Lower lobe of right lung (tissue), 2 donors: ENCODE measurements at regions not wholly inside any gene's neighbourhood (a gene's known extent, or its start where the extent isn't known, plus 50 kb on each side); places are given as distances from the start of the nearest gene placed in this dataset.

Experiments
- ATAC-seq, 2 donors: fragments of 200-7000 bp; cut with Tn5 transposase; one replicate each; pipeline ENCODE4 v1.9.1; 2020 to 2022; ENCODE audit warnings: mild to moderate bottlenecking in 2 of 2, moderate library complexity in 2 of 2
- DNase-seq: peaks from one replicate; pipeline ENCODE4 v3.0.0-alpha.2; 2020
- H3K27ac ChIP-seq: fragments of 200-600 bp; one replicate; pipeline ENCODE4 v1.8.0; 2022
- H3K27me3 ChIP-seq: fragments of 200-600 bp; one replicate; pipeline ENCODE4 v1.8.0; 2022; ENCODE audit warnings: low read depth
- H3K36me3 ChIP-seq: fragments of 200-600 bp; one replicate; pipeline ENCODE4 v1.8.0; 2022; ENCODE audit warnings: mild to moderate bottlenecking
- H3K4me1 ChIP-seq: fragments of 200-600 bp; one replicate; pipeline ENCODE4 v1.8.0; 2022
- H3K4me3 ChIP-seq: fragments of 200-600 bp; one replicate; pipeline ENCODE4 v1.8.0; 2022; ENCODE audit warnings: mild to moderate bottlenecking
- H3K9me3 ChIP-seq: fragments of 200-600 bp; one replicate; pipeline ENCODE4 v1.8.0; 2022
- intact Hi-C: fragments of 100-400 bp; cut with DNase I; formaldehyde crosslinking; loops from one replicate; pipeline ENCODE4 v1.11.0; 2022
- TF ChIP-seq, protein P1 (sequence below): fragments of 200-600 bp; IDR thresholded peaks from one replicate; pipeline ENCODE4 v1.8.0; 2022; ENCODE audit warnings: antibody characterized with exemption, mild to moderate bottlenecking
- donor health status: DM: no; HTN: yes; CAD: no; lungs with severe emphysema.

DNA sequence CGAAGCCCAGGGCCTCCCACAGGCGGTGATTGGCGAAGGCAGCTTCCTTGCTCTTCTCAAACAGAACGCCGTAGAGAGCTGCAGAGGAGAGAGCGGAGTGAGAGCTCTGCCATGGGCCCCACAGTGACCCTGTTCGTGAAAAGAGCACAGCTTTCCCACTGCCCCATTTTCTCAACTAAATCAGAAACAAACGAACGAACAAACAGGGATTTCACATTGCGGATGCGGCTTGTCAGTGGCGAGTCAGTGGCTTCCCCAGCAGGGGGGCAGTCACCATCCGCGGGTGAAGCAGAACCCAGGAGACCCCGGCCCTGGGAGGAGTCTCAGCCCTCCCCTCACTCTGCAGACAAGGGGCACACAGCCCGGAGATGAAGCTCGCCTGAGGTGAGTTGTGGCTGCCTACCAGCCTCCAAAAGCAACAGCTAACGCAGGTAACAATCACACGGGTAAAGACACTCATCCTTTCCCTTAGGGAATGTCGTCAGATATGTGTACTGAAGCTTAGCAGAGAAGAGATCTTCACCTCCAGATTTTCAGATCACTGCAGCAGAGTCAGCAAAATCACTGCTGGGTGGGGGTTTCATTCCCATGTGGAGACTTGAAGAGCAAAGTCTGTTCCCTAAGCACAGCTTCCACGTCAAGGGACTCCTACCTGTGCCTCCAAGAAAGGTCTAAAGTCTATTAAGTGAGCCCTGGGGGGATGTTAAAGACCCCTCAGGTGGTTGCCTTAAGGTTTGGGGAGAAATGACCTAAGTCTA is 51.2 kb upstream of the GPR31 start:
- Histone ChIP-seq H3K36me3 (no peaks in the 10 kb centered on the region), H3K27me3 (no peaks in the 10 kb centered on the region), H3K4me3 (no peak overlapping the region), H3K4me1 (no peaks in the 10 kb centered on the region), H3K27ac (no peak overlapping the region), H3K9me3 (no peaks in the 10 kb centered on the region)
- DNase-seq (no peak), ATAC-seq (no peak)
- TF ChIP-seq, protein P1, sequence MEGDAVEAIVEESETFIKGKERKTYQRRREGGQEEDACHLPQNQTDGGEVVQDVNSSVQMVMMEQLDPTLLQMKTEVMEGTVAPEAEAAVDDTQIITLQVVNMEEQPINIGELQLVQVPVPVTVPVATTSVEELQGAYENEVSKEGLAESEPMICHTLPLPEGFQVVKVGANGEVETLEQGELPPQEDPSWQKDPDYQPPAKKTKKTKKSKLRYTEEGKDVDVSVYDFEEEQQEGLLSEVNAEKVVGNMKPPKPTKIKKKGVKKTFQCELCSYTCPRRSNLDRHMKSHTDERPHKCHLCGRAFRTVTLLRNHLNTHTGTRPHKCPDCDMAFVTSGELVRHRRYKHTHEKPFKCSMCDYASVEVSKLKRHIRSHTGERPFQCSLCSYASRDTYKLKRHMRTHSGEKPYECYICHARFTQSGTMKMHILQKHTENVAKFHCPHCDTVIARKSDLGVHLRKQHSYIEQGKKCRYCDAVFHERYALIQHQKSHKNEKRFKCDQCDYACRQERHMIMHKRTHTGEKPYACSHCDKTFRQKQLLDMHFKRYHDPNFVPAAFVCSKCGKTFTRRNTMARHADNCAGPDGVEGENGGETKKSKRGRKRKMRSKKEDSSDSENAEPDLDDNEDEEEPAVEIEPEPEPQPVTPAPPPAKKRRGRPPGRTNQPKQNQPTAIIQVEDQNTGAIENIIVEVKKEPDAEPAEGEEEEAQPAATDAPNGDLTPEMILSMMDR: no peak
- intact Hi-C loops: no loop called here

DNA sequence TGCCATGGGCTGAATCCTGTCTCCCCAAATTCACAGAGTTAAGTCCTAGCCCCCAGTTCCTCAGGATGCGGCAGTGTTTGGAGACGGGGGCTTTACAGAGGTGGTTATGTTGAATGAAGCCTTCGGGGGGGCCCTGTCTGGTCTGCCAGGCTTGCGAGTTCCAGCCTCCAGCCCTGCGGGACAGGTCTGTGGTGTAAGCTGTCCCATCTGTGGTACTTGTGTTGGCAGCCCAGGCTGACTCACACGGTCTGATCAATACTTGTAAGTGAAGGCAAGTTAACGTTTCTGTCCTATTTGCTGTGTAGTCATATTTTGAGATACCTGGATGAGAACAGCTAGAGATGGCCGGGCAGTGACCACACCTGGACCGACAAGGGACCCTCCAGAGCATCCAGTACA is 51.8 kb upstream of the GPR31 start:
- DNase-seq: no peak
- no peak overlapping the region for H3K4me3 ChIP-seq
- ATAC-seq: no peak
- H3K9me3 ChIP-seq: no peaks in the 10 kb centered on the region
- no peaks in the 10 kb centered on the region for H3K36me3 ChIP-seq
- no peaks in the 10 kb centered on the region for H3K27me3 ChIP-seq
- no peak overlapping the region for H3K27ac ChIP-seq
- intact Hi-C loops: no loop called here
- no peaks in the 10 kb centered on the region for H3K4me1 ChIP-seq
- TF ChIP-seq, protein P1: no peak

DNA sequence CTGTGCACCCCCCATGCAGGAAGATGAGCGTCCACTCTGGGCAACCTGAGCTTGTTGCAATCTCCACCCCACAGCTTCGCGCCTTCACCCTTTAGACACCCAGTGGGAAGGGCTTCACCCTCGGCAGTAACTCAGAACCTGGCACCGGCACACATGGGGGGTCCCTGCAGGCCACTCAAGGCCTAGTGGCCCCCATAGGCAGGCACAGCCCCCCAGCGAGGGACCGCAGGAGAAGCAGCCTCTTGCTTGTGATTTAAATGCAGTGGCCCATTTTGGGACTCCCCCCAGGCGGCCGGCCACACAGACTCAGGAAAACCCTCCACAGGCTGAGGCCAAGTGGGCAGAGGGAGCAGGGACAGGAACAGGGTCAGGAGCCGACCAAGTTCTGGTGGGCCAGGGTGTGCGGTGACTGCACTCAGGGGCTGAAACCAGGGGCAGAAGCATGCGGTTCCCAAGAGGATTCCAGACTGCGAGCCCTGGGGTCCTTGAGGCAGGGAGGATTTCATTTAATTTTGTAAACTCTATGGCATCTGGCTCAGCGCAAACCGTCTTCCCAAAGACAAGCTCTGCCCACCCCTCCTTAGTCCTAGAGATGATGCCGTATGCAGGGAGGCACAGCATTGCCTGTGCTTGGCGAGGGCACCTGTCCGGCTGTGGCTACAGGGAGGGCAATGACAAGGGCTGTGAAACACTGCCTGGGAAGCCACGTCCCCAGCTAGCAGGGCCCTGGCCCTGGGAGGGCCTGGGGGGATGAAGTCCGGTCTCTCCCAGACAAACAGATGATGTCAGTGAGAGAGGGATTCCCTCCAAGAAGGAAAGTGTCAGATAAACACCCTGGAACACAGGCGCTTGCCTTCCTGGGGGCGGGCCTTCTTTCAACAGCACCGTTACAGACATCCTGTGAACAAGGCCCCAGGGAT is 52.9 kb upstream of the GPR31 start:
- H3K27ac ChIP-seq: no peak overlapping the region
- no peak for ATAC-seq
- H3K9me3 ChIP-seq: no peaks in the 10 kb centered on the region
- no peaks in the 10 kb centered on the region for H3K27me3 ChIP-seq
- intact Hi-C loops: no loop called here
- TF ChIP-seq, protein P1: no peak
- H3K4me1 ChIP-seq: no peaks in the 10 kb centered on the region
- H3K36me3 ChIP-seq: no peaks in the 10 kb centered on the region
- DNase-seq: no peak
- H3K4me3 ChIP-seq: no peak overlapping the region

DNA sequence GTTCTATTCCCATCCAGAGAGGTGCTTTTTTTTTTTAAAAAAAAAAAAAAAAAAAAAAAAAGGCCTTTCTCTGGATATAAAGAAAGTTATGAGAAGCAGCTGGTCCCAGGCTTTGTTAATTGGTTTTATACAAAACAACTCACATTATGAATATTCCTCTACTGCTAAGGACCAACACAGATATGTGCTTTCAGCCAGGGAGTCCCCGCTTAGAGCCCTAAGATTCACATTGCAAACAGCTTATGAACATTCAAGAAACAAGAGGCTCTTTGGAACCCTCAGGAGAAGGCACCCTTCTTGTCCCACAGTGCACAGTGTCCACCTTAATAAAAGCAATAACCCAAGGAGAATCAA is 53.5 kb upstream of the GPR31 start:
- TF ChIP-seq, protein P1: no peak
- DNase-seq (no peak), ATAC-seq (no peak)
- H3K27ac ChIP-seq: no peak overlapping the region
- no peaks in the 10 kb centered on the region for H3K9me3 ChIP-seq
- H3K27me3 ChIP-seq: no peaks in the 10 kb centered on the region
- no peak overlapping the region for H3K4me3 ChIP-seq
- intact Hi-C loops: no loop called here
- no peaks in the 10 kb centered on the region for H3K36me3 ChIP-seq
- H3K4me1 ChIP-seq: no peaks in the 10 kb centered on the region

DNA sequence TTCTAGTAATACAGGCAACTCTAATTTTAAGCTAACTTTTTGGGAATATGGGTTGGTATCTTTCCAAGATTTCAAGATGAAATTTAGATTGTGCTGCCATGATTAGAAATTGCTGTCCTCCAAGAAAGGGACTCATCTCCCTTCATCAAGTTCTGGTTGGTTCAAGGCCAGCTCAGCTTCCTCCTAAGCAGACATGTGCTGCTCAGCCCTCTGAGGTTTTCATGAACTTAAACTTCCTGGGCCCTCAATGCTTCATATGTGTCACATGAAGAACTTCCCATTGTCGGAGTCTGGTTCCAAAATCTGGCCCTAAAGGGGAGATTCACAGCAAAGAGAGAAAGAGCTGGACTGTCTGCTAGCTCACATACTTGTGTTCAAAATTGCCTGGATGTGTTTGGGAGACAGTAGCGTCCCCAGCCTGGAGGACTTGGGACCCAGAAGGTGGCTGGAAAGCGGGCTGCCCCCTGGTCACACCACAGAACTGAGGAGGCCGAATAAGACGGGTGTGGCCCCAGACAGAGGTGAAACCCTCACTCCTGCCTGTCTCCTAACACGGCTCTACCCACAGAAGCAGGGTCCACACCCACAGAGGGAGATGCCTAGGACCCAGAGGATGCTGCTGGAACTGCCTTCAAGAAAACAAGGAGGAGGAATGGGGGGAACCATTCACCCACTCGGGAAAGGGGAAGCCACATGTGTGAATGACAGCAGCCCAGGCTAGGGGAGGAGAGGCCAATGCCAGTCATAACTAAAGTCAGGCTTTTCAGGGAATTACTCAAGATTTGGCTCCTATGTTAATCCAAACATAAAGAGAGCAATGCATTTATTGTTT is 54.3 kb upstream of the GPR31 start:
- ATAC-seq: peak in 1 of 2 donors; percentile 8

More for the DNA sequence above, 54.3 kb upstream of the GPR31 start:
- Histone ChIP-seq H3K4me1 (no peaks in the 10 kb centered on the region), H3K9me3 (no peaks in the 10 kb centered on the region), H3K36me3 (no peaks in the 10 kb centered on the region), H3K27ac (no peak overlapping the region), H3K27me3 (no peaks in the 10 kb centered on the region), H3K4me3 (no peak overlapping the region)
- DNase-seq: no peak
- TF ChIP-seq, protein P1: no peak
- intact Hi-C loops: no loop called here
